ENCODE measurements at regions not wholly inside any gene's neighbourhood (a gene's known extent, or its start where the extent isn't known, plus 50 kb on each side); places are given as distances from the start of the nearest gene placed in this dataset.

GRCh38 chr10:90640756-90641155 lies 217.1 kb downstream of the HTR7 start:
- no peak for DNase-seq

DNA sequence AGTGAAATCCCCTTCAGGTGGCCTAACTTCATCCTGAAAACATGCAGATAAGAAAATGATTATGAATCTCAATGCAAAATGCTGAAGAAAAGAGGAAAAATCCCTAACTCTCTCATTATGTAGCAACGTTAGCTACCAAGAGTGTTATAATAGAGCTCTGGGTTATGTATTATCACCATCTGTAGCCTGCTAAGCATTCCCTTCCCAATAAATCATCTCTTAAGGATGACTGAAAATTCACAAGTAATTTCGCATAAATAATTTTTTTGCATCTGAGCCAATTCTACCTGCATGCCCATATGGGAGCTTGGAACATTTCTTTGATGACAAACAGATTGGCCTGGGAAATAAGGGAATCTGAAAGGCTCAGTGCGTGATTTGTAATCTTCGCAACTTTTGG lies 216.1 kb downstream of the HTR7 start:
- DNase-seq, result no peak

- no peak for DNase-seq
Measured at GRCh38 chr10:90642136-90642535, 215.7 kb downstream of the HTR7 start.

GRCh38 chr10:90642650-90643049 lies 215.2 kb downstream of the HTR7 start:
- no peak for DNase-seq

GRCh38 chr10:90644165-90644564 lies 213.7 kb downstream of the HTR7 start:
- DNase-seq, result no peak

GRCh38 chr10:90650858-90651257 lies 207.0 kb downstream of the HTR7 start:
- no peak for DNase-seq

DNA sequence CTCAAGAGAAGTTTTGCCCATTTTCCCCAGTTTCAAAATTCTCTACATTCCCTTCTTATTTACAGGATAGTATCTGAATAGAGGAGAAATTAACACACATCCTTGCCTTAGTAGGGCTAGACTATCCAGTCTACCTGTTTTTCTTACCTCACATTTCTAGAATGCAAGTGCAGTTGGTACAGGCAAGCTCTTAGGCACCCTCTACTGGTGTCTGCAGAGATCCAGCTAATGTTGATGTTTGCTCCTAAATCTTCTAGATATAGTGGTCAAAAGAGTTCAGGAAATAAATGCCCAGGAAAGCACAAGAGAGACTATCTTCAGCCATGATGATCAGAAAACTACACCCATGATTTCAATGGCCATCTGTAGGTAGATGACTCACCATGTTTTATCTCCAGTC lies 205.3 kb downstream of the HTR7 start:
- DNase-seq, result no peak

DNA sequence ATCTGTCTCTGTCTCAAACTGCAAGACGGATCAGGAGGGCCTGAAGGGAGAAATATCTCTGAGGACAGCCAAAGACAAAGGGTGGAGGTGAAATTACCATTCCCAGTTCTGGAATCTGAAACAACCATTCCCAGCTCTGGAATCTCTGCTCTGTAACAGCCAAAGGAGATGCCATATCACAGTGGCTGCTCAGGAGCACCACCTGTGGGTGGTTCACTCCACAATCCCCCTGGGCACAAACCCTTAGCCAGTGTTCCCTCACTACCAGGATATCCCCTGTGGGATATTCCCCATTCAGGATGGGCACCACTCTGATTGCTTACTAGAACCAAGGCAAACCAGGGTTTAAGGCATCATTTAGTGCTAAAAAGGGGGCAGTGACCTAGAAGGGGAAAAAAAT lies 199.0 kb downstream of the HTR7 start:
- DNase-seq, result no peak

DNA sequence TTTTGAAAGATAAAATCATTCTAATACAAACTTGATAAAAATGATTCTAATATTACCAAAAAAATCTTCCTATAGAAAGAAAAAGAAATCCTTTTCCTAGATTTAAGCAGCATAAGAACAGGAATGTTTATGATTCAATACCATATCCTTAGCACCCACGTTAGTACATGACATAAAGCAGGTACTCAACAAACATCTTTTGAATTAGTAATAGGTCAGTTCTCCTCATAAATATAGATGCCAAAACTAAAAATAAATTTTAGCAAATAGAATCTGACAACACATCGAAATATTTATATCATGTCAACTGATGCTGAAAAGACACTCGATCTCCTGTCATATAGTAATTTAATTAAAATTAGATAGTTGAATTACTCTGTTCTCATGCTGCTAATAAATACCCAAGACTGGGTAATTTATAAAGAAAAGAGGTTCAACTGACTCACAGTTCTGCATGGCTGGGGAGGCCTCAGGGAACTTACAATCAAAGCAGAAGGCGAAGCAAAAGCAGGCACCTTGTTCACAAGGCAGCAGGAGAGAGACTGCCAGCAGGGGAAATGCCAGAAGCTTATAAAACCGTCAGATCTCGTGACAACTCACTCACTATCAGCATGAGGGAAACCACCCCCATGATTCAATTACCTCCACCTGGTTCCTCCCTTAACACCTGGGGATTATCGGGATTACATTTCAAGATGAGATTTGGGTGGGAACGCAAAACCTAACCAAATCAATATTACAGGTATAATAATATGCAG lies 191.8 kb downstream of the HTR7 start:
- DNase-seq, result no peak

DNA sequence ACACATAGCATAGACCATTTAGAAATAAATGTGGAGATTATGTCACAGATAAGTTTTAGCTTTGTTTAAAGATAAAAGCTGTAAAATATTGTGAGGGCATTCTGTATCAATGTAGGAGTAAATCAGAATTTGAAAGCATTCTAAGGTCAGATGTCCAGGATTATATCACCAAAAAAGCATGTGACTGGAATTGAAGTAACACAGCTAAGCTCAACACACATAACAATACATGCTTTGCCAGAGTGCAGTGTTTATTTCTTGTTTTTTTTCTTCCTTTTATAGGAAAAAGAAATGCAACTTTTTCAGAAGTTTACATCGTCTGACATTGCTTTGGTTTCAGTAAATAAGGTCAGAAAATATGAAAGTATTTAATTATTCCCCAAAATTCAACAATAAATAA lies 183.4 kb downstream of the HTR7 start:
- DNase-seq, result no peak

- DNase-seq, result no peak
Measured at GRCh38 chr10:90674928-90675327, 182.9 kb downstream of the HTR7 start.

- no peak for DNase-seq
Measured at GRCh38 chr10:90675621-90676020, 182.2 kb downstream of the HTR7 start.

Measured in NCI-H1105 (cell line).